ENCODE measurements at regions not wholly inside any gene's neighbourhood (a gene's known extent, or its start where the extent isn't known, plus 50 kb on each side); places are given as distances from the start of the nearest gene placed in this dataset.

DNA sequence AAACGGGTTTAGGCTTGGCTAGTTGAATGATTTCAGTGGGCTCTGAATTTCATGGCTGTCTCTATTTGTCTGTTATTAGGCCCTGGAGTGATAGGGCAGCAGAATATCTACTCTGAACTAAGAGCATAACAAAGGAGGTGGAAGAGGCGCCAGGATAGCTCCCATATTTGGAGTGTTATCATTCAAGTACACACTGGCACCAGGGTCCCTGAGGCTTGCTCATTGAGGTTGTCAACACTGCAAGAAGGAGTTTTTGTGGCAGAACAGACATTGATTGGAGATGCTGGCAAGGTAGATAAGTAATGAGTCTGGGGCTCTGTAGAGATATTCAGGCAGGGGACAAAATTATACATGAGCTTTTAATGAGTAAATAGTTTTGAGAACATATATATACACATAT lies 1748.4 kb downstream of the MRPL39 start:
- TF ChIP-seq, protein P1, sequence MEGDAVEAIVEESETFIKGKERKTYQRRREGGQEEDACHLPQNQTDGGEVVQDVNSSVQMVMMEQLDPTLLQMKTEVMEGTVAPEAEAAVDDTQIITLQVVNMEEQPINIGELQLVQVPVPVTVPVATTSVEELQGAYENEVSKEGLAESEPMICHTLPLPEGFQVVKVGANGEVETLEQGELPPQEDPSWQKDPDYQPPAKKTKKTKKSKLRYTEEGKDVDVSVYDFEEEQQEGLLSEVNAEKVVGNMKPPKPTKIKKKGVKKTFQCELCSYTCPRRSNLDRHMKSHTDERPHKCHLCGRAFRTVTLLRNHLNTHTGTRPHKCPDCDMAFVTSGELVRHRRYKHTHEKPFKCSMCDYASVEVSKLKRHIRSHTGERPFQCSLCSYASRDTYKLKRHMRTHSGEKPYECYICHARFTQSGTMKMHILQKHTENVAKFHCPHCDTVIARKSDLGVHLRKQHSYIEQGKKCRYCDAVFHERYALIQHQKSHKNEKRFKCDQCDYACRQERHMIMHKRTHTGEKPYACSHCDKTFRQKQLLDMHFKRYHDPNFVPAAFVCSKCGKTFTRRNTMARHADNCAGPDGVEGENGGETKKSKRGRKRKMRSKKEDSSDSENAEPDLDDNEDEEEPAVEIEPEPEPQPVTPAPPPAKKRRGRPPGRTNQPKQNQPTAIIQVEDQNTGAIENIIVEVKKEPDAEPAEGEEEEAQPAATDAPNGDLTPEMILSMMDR (IDR thresholded peaks at IDR 0.05; ENCODE audit: borderline replicate concordance, insufficient read depth, low read depth, low read length): no peak

DNA sequence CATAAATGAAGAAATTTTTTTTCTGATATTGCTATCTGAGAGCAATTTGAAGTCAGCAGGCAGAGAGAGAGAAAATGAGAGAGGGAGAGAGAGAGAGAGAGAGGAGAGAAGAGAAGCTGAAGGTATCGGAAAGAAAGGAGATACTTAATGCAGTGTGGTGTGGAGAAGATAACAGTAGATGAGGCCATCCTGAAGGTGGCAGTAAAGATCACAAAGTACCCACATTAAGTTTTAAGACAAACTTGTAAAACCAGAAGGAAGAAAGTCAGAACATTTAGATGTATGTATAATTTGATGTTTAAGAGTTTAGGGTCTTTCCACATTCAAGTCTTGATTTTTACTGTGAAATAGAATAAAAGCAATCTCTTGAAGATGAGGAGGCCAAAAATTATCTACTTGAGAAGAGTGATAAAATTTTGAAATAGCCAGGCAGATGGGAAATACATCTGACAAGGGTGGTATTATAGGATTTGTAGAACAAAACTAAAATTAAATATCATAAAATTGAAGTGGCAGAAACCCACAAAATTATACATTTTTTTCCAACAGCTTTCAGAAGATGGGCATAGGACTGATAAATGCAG lies 1753.4 kb downstream of the MRPL39 start:
- no peak overlapping the region for H3K4me3 ChIP-seq (ENCODE audit: low read depth, low read length)
- TF ChIP-seq, protein P1 (IDR thresholded peaks at IDR 0.05; ENCODE audit: borderline replicate concordance, insufficient read depth, low read depth, low read length): no peak

More for the DNA sequence above, 1748.4 kb downstream of the MRPL39 start:
- H3K4me3 ChIP-seq (ENCODE audit: low read depth, low read length): no peak overlapping the region

DNA sequence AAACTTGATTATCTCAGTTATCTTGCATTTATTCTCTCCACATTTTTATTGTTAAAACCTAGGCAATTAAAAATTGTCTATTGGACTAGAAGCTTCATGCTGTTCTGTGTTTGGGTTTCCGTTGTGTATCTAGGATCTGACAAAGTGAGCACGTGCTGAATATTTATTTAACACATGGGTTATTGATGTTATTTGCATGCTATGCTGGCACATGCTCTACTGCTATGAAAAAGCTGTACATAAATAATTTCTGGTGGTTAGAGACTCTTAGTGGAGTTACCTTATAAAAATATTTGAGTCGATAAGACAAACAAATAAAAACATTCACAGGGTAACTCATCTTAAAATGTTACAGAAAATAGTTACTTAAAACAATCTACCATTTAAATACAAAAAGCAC lies 1769.7 kb downstream of the MRPL39 start:
- TF ChIP-seq, protein P1 (IDR thresholded peaks at IDR 0.05; ENCODE audit: borderline replicate concordance, insufficient read depth, low read depth, low read length): no peak
- no peak overlapping the region for H3K4me3 ChIP-seq (ENCODE audit: low read depth, low read length)

DNA sequence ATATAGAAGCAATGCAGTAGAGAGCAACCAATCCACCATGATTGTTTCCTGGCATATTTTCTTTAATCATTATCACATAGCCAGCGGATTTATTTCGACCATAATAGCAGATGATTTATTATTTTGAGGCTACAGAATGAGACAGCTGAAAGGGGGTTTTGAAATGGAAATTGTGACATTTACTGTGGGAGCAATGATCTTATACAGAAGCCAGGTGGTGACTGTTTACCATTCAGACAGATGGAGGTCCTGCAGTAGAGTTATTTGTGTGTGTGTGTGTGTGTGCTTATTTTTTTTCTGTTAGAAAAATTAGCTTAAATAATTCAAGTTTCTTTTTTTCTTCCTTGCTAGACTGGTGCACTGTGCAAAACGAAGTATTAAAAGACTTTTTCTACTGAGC lies 1784.5 kb downstream of the MRPL39 start:
- TF ChIP-seq, protein P1 (IDR thresholded peaks at IDR 0.05; ENCODE audit: borderline replicate concordance, insufficient read depth, low read depth, low read length): no peak
- no peak overlapping the region for H3K4me3 ChIP-seq (ENCODE audit: low read depth, low read length)

DNA sequence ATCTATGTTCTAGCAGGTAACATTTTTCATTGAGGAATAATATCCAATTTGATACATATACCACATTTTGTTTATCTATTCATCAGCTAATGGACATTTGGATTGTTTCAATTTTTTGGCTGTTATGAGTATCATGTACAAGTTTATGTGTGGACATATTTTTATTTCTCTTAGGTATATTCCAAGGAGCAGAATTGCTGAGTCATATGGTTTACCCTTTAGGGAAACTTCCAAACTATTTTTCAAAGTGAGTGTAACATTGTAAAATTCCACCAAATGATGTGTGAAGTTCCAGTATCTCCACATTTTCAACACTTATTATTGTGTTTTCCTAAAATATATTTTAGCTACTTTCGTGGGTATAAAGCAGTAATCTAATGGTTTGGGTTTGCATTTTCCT lies 1789.9 kb downstream of the MRPL39 start:
- TF ChIP-seq, protein P1 (IDR thresholded peaks at IDR 0.05; ENCODE audit: borderline replicate concordance, insufficient read depth, low read depth, low read length): no peak
- no peak overlapping the region for H3K4me3 ChIP-seq (ENCODE audit: low read depth, low read length)

DNA sequence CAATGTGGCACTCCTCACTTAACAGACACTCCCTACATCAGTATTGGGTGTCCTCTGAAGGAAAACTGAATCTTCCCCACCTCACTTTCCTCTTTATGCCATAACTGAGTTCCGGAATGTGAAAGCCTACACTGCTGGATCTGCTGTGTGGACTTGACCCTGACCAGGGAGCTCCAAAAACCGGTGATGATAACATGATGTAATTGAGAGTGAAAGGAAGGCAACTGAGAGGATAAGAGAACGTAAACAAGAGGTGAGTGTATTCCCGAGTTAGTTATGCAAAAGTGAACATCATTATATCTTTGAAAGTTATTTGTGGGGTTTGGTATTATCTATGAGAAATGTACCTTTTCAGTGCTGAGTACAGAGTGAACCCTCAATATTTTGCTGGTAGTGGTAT lies 1794.8 kb downstream of the MRPL39 start:
- TF ChIP-seq, protein P1 (IDR thresholded peaks at IDR 0.05; ENCODE audit: borderline replicate concordance, insufficient read depth, low read depth, low read length): no peak

DNA sequence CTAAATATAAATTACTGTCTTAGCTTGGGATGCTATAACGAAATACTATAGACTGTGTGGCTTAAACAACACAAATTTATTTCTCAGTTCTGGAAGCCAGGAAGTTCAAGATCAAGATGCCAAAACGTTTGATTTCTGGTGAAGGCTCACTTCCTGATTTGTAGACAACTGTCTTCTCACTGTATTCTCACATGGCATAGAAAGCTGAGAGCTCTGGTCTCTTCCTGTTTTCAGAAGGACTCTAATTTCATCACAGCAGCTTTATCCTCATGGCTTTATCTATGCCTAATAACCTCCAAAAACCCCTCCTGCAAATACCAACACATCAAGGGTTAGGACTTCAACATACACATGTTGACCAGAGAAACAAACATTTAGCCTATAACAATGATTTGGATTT lies 1795.5 kb downstream of the MRPL39 start:
- H3K4me3 ChIP-seq (ENCODE audit: low read depth, low read length): no peak overlapping the region
- TF ChIP-seq, protein P1 (IDR thresholded peaks at IDR 0.05; ENCODE audit: borderline replicate concordance, insufficient read depth, low read depth, low read length): no peak

More for the DNA sequence above, 1794.8 kb downstream of the MRPL39 start:
- no peak overlapping the region for H3K4me3 ChIP-seq (ENCODE audit: low read depth, low read length)
